ENCODE measurements at regions not wholly inside any gene's neighbourhood (a gene's known extent, or its start where the extent isn't known, plus 50 kb on each side); places are given as distances from the start of the nearest gene placed in this dataset.
"Not testable (repeated sequence)": the region's sequence is repeated elsewhere in the genome, so short reads cannot be mapped to it uniquely, and the experiment has no call there.

- no peak for DNase-seq (ENCODE audit: low read depth in 2 of 3, low spot score in 2 of 3)
These were observed 1329.6 kb downstream of the KCNT2 start for GRCh38 chr1:195278644-195279043.

DNA sequence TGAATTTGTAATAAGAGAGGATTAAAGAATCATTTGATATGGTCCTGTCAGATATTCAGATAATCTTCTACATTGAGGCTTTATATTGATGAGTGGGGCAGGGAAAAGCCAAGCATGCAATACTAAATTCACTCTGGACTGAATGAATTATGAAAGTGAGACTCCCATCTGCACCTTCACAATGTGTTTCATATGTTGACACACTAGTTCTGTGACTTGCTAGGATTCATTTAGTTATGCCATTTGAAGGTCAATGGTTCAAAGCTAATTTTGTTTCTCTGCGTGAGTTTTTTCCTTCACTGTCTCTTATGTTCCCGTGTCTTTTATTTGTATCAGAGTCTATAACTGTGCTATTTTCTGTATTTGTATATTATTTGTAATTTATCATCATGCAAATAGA, 1332.5 kb downstream of the KCNT2 start:
- no peak for DNase-seq (ENCODE audit: low read depth in 2 of 3, low spot score in 2 of 3)

- no peak for DNase-seq (ENCODE audit: low read depth in 2 of 3, low spot score in 2 of 3)
These were observed 1356.3 kb downstream of the KCNT2 start for GRCh38 chr1:195251900-195252299.

DNA sequence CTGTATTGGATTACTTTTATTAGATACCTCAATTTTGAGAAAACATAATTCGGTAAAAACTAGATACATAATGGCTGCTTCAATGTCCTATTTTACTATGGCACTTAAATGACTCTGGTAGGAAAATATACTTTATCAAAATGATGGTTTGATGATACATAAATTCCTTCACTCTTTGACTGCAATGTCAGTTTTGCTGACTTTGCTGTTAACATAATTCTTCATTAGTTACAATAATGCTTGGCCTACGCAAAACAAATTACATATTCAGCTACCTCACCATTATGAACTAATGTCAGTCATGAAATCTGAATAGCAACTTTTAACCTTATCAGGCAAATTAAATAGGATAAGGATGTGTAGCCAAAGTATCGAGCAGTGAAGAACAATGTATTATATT, 1364.7 kb downstream of the KCNT2 start:
- no peak for DNase-seq (ENCODE audit: low read depth in 2 of 3, low spot score in 2 of 3)

GRCh38 chr1:195241066-195241465, 1367.2 kb downstream of the KCNT2 start:
- DNase-seq (ENCODE audit: low read depth in 2 of 3, low spot score in 2 of 3), result no peak

- no peak for DNase-seq (ENCODE audit: low read depth in 2 of 3, low spot score in 2 of 3)
These were observed 1369.9 kb downstream of the KCNT2 start for GRCh38 chr1:195238313-195238712.

DNA sequence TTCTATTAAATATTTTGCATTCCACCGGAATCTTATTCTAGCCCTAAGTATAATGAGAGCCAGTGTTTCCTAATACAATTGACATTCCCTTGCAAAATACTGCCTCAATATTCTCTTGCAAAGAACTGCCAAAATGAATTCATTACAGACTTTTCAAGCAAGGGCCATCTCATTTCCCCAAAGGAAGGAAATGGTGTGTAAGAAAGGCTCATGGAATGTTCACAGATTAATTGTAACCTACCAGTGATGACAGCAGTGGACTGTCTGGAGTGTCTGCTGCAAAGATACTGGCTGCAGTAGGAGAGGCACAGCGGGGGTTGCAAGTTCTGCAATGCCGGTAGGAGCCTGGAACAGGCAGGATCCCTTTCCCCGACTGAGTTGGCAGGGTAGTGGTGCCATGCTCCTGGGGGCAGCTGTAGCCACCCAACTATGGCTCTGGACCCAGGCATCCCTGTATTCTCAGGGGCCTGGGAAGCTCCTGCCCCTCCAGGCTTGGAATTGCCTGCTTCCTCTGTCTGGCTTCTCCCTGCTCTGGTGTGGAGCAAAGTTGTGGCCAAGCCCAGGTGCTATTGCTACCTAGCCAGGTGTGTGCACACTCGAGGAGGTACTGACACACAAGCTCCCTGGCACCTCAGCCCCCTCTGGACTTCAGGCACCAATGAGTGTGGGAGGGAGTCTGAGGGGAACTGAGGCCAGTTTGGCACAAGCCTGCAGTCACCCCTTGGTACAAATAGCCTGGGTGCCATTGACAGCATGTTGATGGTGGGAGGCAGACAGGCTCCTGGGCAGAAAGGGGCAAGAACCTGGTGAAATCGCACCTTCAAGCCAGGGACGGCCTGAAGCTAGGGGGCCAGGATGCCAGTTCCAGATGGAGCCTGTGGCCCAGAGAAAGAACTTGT, 1371.0 kb downstream of the KCNT2 start:
- DNase-seq (ENCODE audit: low read depth in 2 of 3, low spot score in 2 of 3), result no peak

DNA sequence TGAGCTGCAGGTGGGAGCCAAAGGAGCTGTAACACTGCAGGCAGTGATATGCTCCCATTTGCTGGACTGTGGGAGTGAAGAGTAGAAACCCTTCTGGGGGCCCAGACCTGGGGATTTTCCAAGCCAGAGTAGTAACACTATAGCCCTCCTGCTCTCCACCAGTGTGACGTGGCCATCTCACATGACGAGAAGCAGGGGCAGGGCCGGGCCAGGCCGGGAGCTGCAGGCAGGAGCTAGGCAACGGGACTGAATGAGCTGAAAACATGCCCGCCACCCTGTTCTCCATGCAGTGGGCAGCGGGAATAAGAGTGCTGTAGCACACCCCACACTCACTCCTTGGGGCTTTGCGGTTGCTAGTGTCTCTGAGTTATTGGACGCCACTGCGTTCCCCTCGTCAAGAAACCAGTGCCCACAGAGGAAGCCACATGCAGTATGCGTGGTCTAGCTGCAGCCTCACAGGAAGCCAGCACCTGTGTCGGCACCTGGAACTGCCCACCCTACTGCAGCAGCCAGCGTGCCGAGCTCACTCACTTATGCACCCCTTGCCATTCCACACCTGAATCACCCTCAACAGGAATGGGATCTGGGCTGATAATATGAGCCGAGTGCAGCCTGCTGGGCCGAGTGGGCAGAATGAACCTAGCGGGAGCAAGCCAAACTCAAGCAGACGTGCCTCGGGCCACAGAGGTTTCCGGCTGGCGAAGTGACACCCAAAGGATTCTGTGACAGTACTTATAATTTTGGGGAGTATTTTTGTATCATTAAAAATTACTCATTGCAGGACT, 1389.6 kb downstream of the KCNT2 start:
- DNase-seq (ENCODE audit: low read depth in 2 of 3, low spot score in 2 of 3), result no peak

DNA sequence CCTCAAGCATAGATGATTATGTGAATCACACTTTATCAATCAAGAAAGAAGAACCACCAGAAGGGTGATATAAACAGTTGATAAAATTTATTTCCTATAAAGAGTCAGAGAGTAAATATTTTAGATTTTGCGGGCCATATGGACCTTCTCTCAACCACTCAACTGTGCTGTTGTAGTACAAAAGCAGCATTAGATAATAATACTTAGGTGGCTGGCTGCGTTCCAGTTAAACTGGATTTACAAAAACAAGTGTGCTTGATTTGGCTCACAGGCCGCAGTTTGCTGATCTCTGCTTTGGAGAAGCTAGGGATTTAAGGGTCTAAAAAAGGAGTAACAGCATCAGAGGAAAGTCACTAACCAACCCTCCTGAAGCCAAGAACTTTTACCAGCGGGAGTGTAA, 1406.0 kb downstream of the KCNT2 start:
- no peak for DNase-seq (ENCODE audit: low read depth in 2 of 3, low spot score in 2 of 3)

GRCh38 chr1:195200772-195201171, 1407.5 kb downstream of the KCNT2 start:
- DNase-seq (ENCODE audit: low read depth in 2 of 3, low spot score in 2 of 3), result no peak

- DNase-seq (ENCODE audit: low read depth in 2 of 3, low spot score in 2 of 3), result no peak
These were observed 1411.1 kb downstream of the KCNT2 start for GRCh38 chr1:195197116-195197515.

DNA sequence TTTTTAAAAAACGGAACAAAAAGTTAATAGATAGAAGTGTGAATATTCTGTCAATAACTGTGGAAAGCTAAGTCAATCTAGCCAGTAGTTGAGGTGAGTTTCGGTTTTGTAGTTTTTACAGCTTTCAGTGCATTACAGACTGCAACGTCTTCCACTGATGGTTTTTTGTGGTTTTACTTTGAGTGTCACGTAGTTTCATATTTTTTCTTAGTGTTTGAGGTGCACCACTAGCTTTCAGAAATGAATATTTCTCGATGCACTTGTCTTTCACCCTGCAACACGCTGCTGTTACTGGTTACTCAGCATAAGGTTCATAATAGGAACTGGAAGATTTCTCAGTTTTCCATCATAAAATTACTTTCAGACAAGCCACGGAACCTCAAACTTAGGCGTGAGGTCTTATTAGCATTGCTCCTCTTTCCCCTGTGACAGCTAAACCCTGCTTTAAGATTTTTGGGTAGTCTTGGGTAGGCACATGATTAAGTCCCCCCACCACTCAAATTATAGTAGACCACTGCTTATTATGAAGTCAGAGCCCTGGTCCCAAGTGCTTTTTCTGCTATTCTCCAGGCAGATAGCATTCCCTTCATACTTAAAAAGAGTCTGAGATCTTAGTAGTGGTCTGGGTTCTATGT, 1412.7 kb downstream of the KCNT2 start:
- DNase-seq (ENCODE audit: low read depth in 2 of 3, low spot score in 2 of 3), result no peak

DNA sequence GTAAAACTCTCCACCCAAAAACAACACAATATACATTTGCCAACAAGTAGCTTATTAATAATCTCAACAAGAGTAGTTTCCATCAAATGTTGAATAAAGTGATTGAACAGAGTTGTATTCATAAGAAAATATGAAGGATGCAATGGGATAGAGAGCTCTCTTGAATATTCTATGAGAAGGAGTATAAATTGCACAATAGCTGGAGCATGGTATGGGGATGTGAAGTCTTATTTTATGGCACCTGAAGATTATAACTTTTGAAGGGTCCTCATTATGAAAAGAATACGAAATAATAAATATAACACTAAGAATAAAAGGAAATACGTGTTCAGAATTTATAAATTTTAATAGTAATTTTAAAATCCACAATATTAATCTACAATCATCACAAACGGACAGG, 1415.1 kb downstream of the KCNT2 start:
- no peak for DNase-seq (ENCODE audit: low read depth in 2 of 3, low spot score in 2 of 3)

GRCh38 chr1:195188821-195189220, 1419.4 kb downstream of the KCNT2 start:
- no peak for DNase-seq (ENCODE audit: low read depth in 2 of 3, low spot score in 2 of 3)

GRCh38 chr1:195186544-195186943, 1421.7 kb downstream of the KCNT2 start:
- no peak for DNase-seq (ENCODE audit: low read depth in 2 of 3, low spot score in 2 of 3)

- DNase-seq (ENCODE audit: low read depth in 2 of 3, low spot score in 2 of 3), result no peak
These were observed 1422.5 kb downstream of the KCNT2 start for GRCh38 chr1:195185736-195186135.

DNA sequence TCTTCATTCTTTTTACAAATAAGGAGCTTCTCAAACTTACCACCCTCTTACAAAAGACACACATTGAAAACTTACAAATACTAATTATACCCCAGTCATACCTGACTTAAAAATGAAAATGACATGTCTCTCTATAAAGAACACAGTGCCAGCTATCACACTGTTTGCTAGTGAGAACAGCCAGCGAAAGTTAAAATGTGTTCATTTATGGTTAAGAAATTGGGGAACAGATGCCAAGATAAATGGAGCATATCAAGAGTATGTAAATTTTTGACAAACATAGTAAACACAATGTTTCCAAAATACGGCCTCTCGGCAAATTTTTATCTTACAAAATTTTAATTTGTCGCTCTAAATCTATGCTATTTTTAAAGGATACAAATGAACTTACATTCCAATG, 1422.9 kb downstream of the KCNT2 start:
- DNase-seq (ENCODE audit: low read depth in 2 of 3, low spot score in 2 of 3), result no peak

DNA sequence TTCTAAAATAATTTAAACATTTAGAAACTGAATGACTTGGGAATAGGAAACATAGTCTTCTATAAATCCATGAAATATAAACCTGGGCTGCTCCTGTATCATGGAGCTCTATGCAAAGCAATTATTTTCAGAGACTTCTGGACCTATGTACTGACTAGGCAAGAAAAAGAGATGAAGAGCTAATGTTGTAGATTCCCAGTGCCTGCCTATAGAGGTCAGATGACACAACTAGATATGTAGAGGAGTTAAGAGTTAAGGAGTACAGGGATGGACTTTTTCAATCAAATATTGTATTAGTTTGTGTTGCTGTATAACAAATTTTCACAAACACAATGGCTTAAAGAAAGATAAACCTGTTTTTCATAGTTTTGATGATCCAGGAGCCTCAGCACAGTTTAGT, 1434.5 kb downstream of the KCNT2 start:
- no peak for DNase-seq (ENCODE audit: low read depth in 2 of 3, low spot score in 2 of 3)

DNA sequence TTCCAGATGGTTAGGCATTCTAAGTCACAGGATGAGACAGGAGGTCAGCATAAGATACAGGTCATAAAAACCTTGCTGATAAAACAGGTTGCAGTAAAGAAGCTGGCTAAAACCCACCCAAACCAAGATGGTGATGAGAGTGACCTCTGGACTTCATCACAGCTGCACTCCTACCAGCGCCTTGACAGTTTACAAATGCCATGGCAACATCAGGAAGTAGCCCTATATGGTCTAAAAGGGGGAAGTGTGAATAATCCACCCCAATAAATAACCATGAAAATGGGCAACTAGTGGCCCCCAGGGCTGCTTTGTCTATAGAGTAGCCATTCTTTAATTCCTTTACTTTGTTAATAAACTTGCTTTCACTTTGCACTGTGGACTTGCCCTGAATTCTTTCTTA, 1448.4 kb downstream of the KCNT2 start:
- DNase-seq (ENCODE audit: low read depth in 2 of 3, low spot score in 2 of 3), result not testable (repeated sequence)

DNA sequence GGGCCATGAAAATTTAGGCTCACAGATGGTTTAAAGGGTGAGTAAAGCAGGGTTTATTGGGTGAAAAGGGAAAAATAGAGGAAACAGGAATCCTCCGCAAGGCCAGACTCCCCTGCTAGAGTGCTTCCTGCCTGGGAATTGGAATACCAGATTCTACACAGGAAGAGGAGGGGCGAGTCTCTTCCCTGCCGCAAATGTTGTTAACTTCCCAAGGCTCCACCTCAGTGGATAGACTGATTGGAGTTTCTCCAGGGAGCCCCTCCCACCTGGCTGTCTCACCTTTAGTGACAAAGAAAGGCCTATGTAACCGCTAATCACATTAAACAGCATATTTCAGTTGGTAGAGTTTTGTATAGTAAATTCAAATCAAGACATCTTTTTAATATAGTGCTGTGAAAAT, 1450.1 kb downstream of the KCNT2 start:
- no peak for DNase-seq (ENCODE audit: low read depth in 2 of 3, low spot score in 2 of 3)

DNA sequence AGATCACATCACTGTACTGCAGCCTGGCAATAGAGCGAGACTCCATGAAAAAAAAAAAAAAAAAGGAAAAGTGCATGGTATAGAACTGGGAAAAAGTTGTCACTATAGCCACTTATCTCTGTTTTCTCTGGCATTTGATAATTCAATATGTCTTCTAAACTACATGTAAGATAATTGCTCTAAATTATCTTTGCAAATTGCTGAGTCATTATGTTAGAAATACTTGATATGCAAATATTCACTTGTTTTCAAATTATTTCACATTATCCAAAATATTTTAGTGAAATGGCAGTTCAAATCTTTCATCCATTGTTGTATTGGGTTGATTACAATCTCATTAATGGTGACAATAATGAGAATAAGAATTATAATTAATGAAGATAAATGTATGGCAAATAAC, 1455.1 kb downstream of the KCNT2 start:
- DNase-seq (ENCODE audit: low read depth in 2 of 3, low spot score in 2 of 3), result no peak

DNA sequence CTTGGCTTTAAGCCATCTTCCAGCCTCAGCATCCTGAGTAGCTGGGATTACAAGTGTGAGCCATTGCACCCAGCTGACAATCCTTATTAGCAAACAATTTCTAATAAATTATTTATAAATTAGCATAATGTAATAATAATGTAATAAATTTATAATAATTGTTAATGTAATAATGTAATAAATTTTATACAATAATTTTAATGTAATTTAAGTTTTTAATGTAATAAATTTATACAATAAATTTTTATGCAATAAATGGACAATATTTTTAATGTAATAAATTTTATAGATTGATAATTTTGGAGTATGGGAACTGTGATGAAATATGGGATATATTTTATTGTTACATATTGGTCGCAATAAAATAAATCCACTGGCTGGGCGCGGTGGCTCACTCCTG, 1457.5 kb downstream of the KCNT2 start:
- no peak for DNase-seq (ENCODE audit: low read depth in 2 of 3, low spot score in 2 of 3)

Data from hematopoietic multipotent progenitor cell (in vitro differentiated cells).